Activated CD8-positive, alpha-beta memory T cell treated with anti-CD3 and anti-CD28 coated beads for 36 hours (primary cell): ENCODE measurements at regions not wholly inside any gene's neighbourhood (a gene's known extent, or its start where the extent isn't known, plus 50 kb on each side); places are given as distances from the start of the nearest gene placed in this dataset.

Source experiments
- CTCF ChIA-PET: fragments of 350-600 bp; sonication (Branson Sonifier 250); formaldehyde crosslinking; loops from one replicate; lab custom pipeline; 2021; ENCODE audit warnings: antibody characterized with exemption; lab: Charles Lee
- POLR2A ChIA-PET: fragments of 350-600 bp; sonication (Branson Sonifier 250); formaldehyde crosslinking; loops from one replicate; lab custom pipeline; 2021; ENCODE audit warnings: antibody characterized with exemption; lab: Charles Lee

DNA sequence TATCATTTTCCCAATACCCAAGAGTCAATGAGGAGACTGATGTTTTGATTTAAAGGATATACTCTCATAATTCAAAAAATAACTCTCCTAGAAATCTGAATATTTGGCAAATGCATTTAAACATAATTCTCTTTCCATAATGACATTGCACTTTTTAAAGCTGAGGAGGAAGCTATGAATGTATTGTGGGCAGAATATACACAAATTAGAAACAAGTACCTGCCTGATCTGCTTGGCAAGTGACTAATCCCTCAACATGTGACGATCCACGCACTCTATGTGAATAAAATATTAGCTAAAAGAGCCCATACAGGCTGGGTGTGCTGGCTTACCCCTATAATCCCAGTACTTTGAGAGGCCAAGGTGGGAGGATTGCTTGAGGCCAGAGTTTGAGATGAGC is 88.3 kb upstream of the CCDC28A start:
- CTCF ChIA-PET: no interaction called here
- POLR2A ChIA-PET: no interaction called here

- POLR2A ChIA-PET: no interaction called here
- CTCF ChIA-PET: no interaction called here
These were observed 87.8 kb upstream of the CCDC28A start for GRCh38 chr6:138685781-138686180.

- CTCF ChIA-PET: no interaction called here
These were observed 85.0 kb upstream of the CCDC28A start for GRCh38 chr6:138688580-138688979.

DNA sequence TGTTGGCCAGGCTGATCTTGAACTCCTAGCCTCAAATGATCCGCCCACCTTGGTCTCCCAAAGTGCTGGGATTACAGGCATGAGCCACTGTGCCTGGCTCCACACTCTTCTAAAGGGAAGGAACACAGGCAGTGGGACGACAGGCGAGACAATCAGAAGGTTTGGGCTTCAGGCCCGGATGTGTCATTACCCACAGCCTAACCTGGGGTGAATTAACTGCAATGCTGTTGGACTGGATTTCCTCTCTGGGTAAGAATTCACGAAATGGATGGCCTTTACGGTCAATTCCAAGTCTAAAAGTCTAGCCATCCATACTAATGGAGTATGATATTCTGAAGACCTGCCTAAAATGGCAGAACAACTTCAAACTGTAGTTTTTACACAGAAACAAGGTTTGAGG is 83.7 kb upstream of the CCDC28A start:
- ChIA-PET POLR2A (interaction anchor here (0.6 kb wide), 1 partner anchor 30 kb away, joined by 4 read pairs; no protein-coding TSS in a partner anchor), CTCF (no interaction called here)

More at GRCh38 chr6:138688580-138688979, 85.0 kb upstream of the CCDC28A start:
- POLR2A ChIA-PET: no interaction called here

DNA sequence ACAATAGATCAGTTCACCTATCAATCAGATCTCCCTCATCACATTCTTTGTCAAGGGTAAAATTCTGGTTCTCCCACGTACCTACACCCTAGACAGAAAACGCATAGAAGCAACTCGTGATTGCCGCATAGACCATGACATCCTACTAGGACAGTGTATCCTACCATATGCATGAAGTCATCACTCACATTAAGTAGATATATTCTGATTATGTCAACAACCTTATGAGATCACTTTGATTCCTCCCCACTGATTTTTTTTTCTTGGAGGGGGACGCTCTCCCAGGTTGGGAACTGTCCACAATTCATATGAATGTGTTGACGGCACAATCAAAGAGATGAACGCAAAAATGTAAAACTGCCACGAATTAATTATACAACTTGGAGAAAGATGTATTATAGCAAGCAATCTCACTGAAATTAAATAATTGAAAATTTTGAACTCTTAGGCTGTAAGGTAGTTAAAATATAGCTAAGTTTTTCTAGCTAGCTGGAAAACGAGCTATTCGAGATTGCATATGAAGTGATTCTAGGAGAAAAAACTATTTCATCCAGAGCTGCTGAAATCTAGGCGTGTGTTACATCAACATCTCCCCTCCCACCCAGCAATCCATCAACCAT is 82.5 kb upstream of the CCDC28A start:
- POLR2A ChIA-PET: no interaction called here
- CTCF ChIA-PET: interaction anchor here (1.3 kb wide), 1 partner anchor 101 kb away, joined by 3 read pairs; no protein-coding TSS in a partner anchor

- CTCF ChIA-PET: interaction anchor here (1.1 to 1.3 kb wide), 2 partner anchors 74 to 101 kb away, joined by 3 read pairs; no protein-coding TSS in a partner anchor
- POLR2A ChIA-PET: no interaction called here
These were observed 81.9 kb upstream of the CCDC28A start for GRCh38 chr6:138691595-138692057.

- POLR2A ChIA-PET: no interaction called here
- CTCF ChIA-PET: interaction anchor here (0.8 to 1.5 kb wide), 4 partner anchors 15 to 102 kb away, joined by 3 to 4 read pairs (median 3); no protein-coding TSS in a partner anchor
These were observed 81.3 kb upstream of the CCDC28A start for GRCh38 chr6:138692058-138692977.

DNA sequence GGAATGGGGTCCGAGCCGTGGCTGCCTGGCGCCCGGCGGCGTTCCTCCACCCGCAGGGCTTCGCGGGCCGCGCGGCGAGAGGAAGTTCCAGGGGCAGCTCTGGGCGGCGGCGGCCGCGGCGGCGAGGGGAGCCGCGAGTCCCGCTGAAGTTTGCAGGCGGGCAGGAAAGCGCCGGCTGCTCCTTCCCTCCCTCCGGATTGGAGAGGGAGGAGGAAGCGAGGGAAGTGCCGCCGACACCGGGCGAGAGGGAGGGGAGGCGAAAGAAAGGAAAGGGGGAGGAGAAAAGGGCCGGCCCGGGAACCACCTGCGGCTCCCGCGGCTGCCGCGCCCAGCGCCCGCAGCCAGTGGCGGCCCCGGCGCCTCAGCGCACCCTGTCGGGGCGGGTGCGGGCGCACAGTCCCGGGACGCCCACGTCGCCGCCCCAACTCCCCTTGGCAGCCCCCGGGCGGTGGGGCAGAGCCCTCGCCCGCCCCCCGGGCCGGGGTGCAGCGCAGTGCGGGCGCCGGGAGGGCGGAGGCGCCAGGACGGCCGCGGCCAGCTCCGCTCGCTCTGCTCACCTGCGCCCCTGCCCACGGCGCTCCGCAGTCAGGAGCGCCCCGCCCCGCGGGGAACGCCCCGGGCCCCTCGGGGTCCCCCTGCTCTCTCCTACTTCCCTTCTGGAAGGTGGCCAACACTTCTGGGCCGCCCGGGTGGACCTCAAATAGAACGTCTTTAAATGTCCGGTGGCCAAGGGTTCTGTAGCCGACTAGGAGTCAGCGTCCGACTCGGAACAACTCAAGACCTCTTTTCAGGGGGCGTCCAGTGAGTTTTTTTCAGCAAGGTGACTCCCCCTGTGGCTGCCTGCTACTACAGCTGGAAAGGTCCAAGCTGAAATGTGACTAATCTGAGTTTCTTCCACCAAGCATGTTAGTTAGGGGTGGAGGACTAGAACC is 80.3 kb upstream of the CCDC28A start:
- ChIA-PET CTCF (interaction anchor here (0.6 to 1.5 kb wide), 3 partner anchors 16 to 587 kb away, joined by 3 to 4 read pairs (median 3); no protein-coding TSS in a partner anchor), POLR2A (no interaction called here)

DNA sequence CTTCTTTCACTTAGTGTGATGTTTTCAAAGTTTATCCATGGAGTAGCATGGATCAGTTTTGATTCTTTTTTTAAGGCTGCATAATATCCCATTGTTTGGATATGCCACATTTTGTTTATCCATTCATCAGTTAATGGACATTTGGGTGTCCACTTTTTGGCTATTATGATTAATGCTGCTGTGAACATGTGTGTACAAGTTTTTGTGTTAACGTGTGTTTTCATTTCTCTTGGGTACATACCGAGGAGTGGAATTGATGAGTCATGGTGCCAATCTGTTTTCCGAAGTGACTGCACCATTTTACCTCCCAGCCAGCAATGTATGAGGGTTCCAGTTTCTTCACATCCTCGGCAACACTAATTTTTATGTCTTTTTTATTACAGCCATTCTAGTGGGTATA is 78.4 kb upstream of the CCDC28A start:
- POLR2A ChIA-PET: no interaction called here
- CTCF ChIA-PET: no interaction called here

- CTCF ChIA-PET: no interaction called here
- POLR2A ChIA-PET: no interaction called here
These were observed 59.1 kb upstream of the CCDC28A start for GRCh38 chr6:138714493-138714892.

GRCh38 chr6:138716013-138716412 is 57.6 kb upstream of the CCDC28A start:
- CTCF ChIA-PET: no interaction called here
- POLR2A ChIA-PET: no interaction called here

- ChIA-PET POLR2A (no interaction called here), CTCF (no interaction called here)
These were observed 56.5 kb upstream of the CCDC28A start for GRCh38 chr6:138716971-138717665.

GRCh38 chr6:138719011-138719635 is 54.4 kb upstream of the CCDC28A start:
- CTCF ChIA-PET: no interaction called here
- POLR2A ChIA-PET: no interaction called here

DNA sequence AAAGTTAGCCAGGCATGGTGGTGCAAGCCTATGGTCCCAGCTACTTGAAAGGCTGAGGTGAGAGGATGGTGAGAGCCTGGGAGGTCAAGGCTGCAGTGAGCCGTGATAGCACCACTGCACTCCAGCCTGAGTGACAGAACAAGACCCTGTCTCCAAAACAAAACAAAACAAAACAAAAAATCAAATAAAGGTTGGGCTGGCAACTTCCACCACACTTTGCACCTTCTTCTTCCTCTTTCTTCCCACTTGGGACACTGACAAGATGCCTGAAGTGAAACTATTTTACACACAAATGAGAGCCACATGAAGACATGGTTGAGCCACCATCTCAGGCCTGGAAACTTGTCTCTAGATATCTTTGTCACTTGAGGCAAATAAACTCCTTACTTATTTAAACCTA is 53.8 kb upstream of the CCDC28A start:
- POLR2A ChIA-PET: interaction anchor here (0.6 kb wide), 1 partner anchor 30 kb away, joined by 4 read pairs; no protein-coding TSS in a partner anchor
- CTCF ChIA-PET: no interaction called here

DNA sequence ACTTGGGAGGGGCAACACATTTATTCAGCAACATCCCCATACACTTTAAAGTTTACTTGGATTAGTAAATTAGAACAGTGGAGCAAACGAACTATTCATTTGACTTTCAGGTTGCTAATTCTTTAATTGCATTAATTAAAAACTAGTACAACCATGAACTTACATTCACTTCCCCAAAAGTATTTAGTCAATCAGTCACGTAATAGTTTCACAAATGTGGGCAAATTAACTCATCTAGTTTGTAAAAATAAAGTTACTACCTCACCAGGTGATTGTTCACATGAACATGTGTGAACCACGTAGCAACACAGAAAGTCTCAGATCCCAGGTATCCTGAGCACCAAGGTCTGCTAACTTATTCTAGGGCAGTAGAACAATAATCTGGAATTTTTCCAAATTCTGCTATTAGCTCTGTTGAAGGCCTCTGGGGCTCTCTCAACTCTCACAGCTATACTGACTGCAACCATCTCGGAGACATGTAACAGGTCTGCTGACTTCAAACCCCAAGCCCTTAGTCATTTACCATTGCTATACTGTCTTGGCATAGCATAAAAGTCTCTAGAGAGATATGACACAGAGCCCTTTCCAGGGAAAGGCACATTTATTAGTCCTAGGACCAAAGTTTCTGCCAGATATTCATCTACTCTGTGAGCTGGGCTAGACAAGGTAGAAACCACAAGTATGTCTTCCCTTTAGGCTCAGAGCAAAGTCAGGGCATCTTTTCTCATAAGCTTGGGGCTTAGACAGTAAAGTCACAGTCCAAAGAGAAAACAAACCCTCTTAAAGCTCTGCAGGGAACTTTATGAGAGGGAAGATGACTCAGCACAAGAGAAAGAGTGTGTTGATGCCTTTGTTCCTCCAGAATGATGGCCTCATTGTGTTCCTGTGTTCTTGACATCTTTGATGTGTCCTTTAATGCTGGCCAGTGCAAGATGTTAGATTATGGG is 50.9 kb upstream of the CCDC28A start:
- CTCF ChIA-PET: no interaction called here
- POLR2A ChIA-PET: no interaction called here
